GM12872 (cell line): ENCODE measurements at regions not wholly inside any gene's neighbourhood (a gene's known extent, or its start where the extent isn't known, plus 50 kb on each side); places are given as distances from the start of the nearest gene placed in this dataset.

Experiments
- CTCF ChIP-seq: IDR thresholded peaks from 3 replicates; pipeline ENCODE4 v1.5.1; 2011; ENCODE audit warnings: low read depth, mild to moderate bottlenecking, low read length, moderate library complexity; ENCODE audit not compliant: insufficient read depth

GRCh38 chr6:106894978-106895702, 79.4 kb downstream of the CD24 start:
- TF ChIP-seq CTCF, result no peak

- TF ChIP-seq CTCF, result no peak
Observed at GRCh38 chr6:106892186-106892585, 82.3 kb downstream of the CD24 start.

- TF ChIP-seq CTCF, result no peak
Observed at GRCh38 chr6:106890447-106890846, 84.1 kb downstream of the CD24 start.

GRCh38 chr6:106889692-106890091, 84.8 kb downstream of the CD24 start:
- no peak for TF ChIP-seq CTCF

GRCh38 chr6:106886922-106887797, 87.4 kb downstream of the CD24 start:
- no peak for TF ChIP-seq CTCF

GRCh38 chr6:106886081-106886843, 88.3 kb downstream of the CD24 start:
- TF ChIP-seq CTCF, result no peak

GRCh38 chr6:106885679-106886078, 88.8 kb downstream of the CD24 start:
- TF ChIP-seq CTCF, result no peak
